Keratinocyte (primary cell): ENCODE measurements at regions not wholly inside any gene's neighbourhood (a gene's known extent, or its start where the extent isn't known, plus 50 kb on each side); places are given as distances from the start of the nearest gene placed in this dataset.

Source experiments
- DNase-seq: peaks from one replicate; pipeline ENCODE4 v3.0.0-alpha.2; 2011; ENCODE audit warnings: low read depth, missing footprints, low spot score
- FAIRE-seq: peaks from 2 replicates; lab custom pipeline; 2011; peaks lifted over from hg19 to GRCh38; lab: Jason Lieb, UNC
- H2AFZ ChIP-seq: 2 replicates; pipeline ENCODE4 v1.6.0; 2012; ENCODE audit warnings: low read length, control low read depth, inconsistent platforms; ENCODE audit not compliant: control insufficient read depth
- H3K27ac ChIP-seq: 2 replicates; pipeline ENCODE4 v1.5.1; 2011; ENCODE audit warnings: low read length; ENCODE audit not compliant: control insufficient read depth, insufficient read depth
- H3K27me3 ChIP-seq: 3 replicates; pipeline ENCODE4 v1.6.0; 2011; ENCODE audit warnings: low read length; ENCODE audit not compliant: control insufficient read depth, insufficient read depth; ENCODE audit errors: extremely low read depth
- H3K36me3 ChIP-seq, 2 experiments: 2 replicates in 1 of 2; 3 replicates in 1 of 2; pipeline ENCODE4 v1.5.1; 2011; ENCODE audit warnings: low read length in 2 of 2, mild to moderate bottlenecking in 1 of 2; ENCODE audit not compliant: control insufficient read depth in 2 of 2, insufficient read depth in 2 of 2; ENCODE audit errors: extremely low read depth in 1 of 2
- H3K4me1 ChIP-seq: 3 replicates; pipeline ENCODE4 v1.5.1; 2011; ENCODE audit warnings: low read length; ENCODE audit not compliant: control insufficient read depth, insufficient read depth; ENCODE audit errors: extremely low read depth
- H3K4me2 ChIP-seq: 3 replicates; pipeline ENCODE4 v1.6.0; 2011; ENCODE audit warnings: low read depth, low read length; ENCODE audit not compliant: control insufficient read depth, insufficient read depth; ENCODE audit errors: extremely low read depth
- H3K4me3 ChIP-seq, 3 experiments: fragments of 200-600 bp in 1 of 3; sonication (generic) in 1 of 3; 2 replicates in 2 of 3; 3 replicates in 1 of 3; pipeline ENCODE4 v1.5.1; 2011 to 2016; ENCODE audit warnings: low read length in 3 of 3, mild to moderate bottlenecking in 3 of 3, control low read depth in 2 of 3, inconsistent platforms in 1 of 3, low read depth in 1 of 3, mixed read lengths in 1 of 3, mixed run types in 1 of 3, moderate library complexity in 1 of 3; ENCODE audit not compliant: control insufficient read depth in 2 of 3, insufficient read depth in 2 of 3; ENCODE audit errors: extremely low read depth in 1 of 3
- H3K79me2 ChIP-seq: 2 replicates; pipeline ENCODE4 v1.6.0; 2012; ENCODE audit warnings: low read length; ENCODE audit not compliant: control insufficient read depth, insufficient read depth
- H3K9ac ChIP-seq: 3 replicates; pipeline ENCODE4 v1.6.0; 2011; ENCODE audit warnings: low read length; ENCODE audit not compliant: control insufficient read depth, insufficient read depth; ENCODE audit errors: extremely low read depth
- H3K9me1 ChIP-seq: 3 replicates; pipeline ENCODE4 v1.6.0; 2011; ENCODE audit warnings: low read length; ENCODE audit not compliant: control insufficient read depth, insufficient read depth; ENCODE audit errors: extremely low read depth
- H3K9me3 ChIP-seq: 2 replicates; pipeline ENCODE4 v1.5.1; 2012; ENCODE audit warnings: low read depth, low read length; ENCODE audit not compliant: control insufficient read depth
- H4K20me1 ChIP-seq: 3 replicates; pipeline ENCODE4 v1.6.0; 2011; ENCODE audit warnings: low read length; ENCODE audit not compliant: control insufficient read depth, insufficient read depth; ENCODE audit errors: extremely low read depth
- EZH2 ChIP-seq: IDR thresholded peaks from one replicate; pipeline ENCODE4 v1.6.1; 2012; ENCODE audit warnings: inconsistent platforms, mild to moderate bottlenecking, low read length, moderate library complexity
- dilution Hi-C: fragments of 300-500 bp; cut with MboI; formaldehyde crosslinking; loops from one replicate; pipeline ENCODE4 v1.7.0; 2020; ENCODE audit warnings: low sequenced_read_pairs; ENCODE audit not compliant: extremely low pct_ligation_motif_present
- TF ChIP-seq, protein P1 (sequence below), 3 experiments: IDR thresholded peaks in 1 of 3; conservative IDR thresholded peaks in 1 of 3; optimal IDR thresholded peaks in 1 of 3; 2 replicates in 2 of 3; 3 replicates in 1 of 3; pipeline versions ENCODE3 to v1.5.1; 2011; ENCODE audit warnings: low read length in 3 of 3, mild to moderate bottlenecking in 3 of 3, moderate library complexity in 2 of 3, control low read depth in 1 of 3, inconsistent platforms in 1 of 3; ENCODE audit not compliant: insufficient read depth in 2 of 3; ENCODE audit errors: extremely low read depth in 1 of 3

DNA sequence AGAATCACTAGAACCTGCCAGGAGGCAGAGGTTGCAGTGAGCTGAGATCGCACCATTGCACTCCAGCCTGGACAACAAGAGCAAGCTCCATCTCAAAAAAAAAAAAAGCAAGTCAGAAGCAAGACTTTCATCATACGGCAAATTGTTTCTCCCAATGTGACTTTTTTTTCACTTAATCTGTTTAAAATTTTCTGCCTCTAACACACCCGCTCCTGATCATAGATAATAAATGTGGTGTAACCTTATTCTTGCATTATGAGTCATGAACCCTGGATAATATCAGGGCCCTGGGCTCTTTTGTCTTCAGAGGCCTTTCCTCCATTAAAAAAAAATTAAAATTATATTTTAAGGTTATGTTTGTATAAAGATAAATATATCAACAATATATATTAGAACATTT lies 111.4 kb upstream of the JCAD start:
- FAIRE-seq (no peak), DNase-seq (no peak)
- Histone ChIP-seq H3K9me3 (no peaks in the 10 kb centered on the region), H3K9me1 (no peaks in the 10 kb centered on the region), H3K4me2 (no peak overlapping the region), H3K27me3 (no peaks in the 10 kb centered on the region), H3K4me1 (no peaks in the 10 kb centered on the region), H3K4me3 (no peak overlapping the region), H3K79me2 (no peaks in the 10 kb centered on the region), H3K27ac (no peak overlapping the region), H3K36me3 (no peaks in the 10 kb centered on the region), H4K20me1 (no peaks in the 10 kb centered on the region), H2AFZ (no peak overlapping the region), H3K9ac (no peak overlapping the region)
- TF ChIP-seq EZH2: no peak
- TF ChIP-seq, protein P1, sequence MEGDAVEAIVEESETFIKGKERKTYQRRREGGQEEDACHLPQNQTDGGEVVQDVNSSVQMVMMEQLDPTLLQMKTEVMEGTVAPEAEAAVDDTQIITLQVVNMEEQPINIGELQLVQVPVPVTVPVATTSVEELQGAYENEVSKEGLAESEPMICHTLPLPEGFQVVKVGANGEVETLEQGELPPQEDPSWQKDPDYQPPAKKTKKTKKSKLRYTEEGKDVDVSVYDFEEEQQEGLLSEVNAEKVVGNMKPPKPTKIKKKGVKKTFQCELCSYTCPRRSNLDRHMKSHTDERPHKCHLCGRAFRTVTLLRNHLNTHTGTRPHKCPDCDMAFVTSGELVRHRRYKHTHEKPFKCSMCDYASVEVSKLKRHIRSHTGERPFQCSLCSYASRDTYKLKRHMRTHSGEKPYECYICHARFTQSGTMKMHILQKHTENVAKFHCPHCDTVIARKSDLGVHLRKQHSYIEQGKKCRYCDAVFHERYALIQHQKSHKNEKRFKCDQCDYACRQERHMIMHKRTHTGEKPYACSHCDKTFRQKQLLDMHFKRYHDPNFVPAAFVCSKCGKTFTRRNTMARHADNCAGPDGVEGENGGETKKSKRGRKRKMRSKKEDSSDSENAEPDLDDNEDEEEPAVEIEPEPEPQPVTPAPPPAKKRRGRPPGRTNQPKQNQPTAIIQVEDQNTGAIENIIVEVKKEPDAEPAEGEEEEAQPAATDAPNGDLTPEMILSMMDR (optimal IDR thresholded peaks at IDR 0.05 in 1 of 3, IDR thresholded peaks at IDR 0.05 in 1 of 3, conservative IDR thresholded peaks at IDR 0.05 in 1 of 3; ENCODE audit: extremely low read depth in 1 of 3, insufficient read depth in 2 of 3, low read length in 3 of 3): no peak
- dilution Hi-C loops: no loop called here

DNA sequence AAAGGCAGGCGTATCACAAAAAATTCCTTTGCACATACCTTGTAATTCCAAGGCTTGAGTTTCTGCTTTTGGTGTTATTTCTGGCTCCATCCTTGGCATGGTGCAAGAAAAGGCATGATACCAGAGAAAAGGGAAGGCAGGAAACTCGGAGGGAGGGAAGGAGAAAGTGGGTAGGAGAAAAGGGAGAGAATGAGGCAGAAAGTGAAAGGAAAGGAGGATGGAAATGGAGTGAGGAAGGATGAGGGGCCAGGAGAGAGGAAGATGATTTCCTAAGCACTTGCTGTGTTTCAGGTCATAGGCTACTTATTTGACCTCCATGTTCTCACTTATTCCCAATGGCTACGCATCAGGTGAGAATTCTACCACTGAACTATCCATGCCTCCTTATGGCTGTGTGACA lies 110.8 kb upstream of the JCAD start:
- TF ChIP-seq, protein P1 (optimal IDR thresholded peaks at IDR 0.05 in 1 of 3, IDR thresholded peaks at IDR 0.05 in 1 of 3, conservative IDR thresholded peaks at IDR 0.05 in 1 of 3; ENCODE audit: extremely low read depth in 1 of 3, insufficient read depth in 2 of 3, low read length in 3 of 3): no peak
- TF ChIP-seq EZH2: no peak
- dilution Hi-C loops: no loop called here
- FAIRE-seq: no peak

More for the DNA sequence above, 110.8 kb upstream of the JCAD start:
- Histone ChIP-seq H3K9ac (no peak overlapping the region), H3K79me2 (no peaks in the 10 kb centered on the region), H3K27ac (no peak overlapping the region), H3K4me3 (no peak overlapping the region), H3K4me2 (no peak overlapping the region), H3K36me3 (no peaks in the 10 kb centered on the region), H4K20me1 (no peaks in the 10 kb centered on the region), H3K4me1 (no peaks in the 10 kb centered on the region), H2AFZ (no peak overlapping the region), H3K9me3 (no peaks in the 10 kb centered on the region), H3K27me3 (no peaks in the 10 kb centered on the region), H3K9me1 (no peaks in the 10 kb centered on the region)
- DNase-seq: no peak
